ENCODE measurements at regions not wholly inside any gene's neighbourhood (a gene's known extent, or its start where the extent isn't known, plus 50 kb on each side); places are given as distances from the start of the nearest gene placed in this dataset.

- TF ChIP-seq GLIS3 (CRISPR knock-in tag; IDR thresholded peaks at IDR 0.05) (no peak), CSRNP3 (CRISPR knock-in tag; IDR thresholded peaks at IDR 0.05) (no peak), ZNF70 (CRISPR knock-in tag; IDR thresholded peaks at IDR 0.05) (no peak), OSR1 (CRISPR knock-in tag; IDR thresholded peaks at IDR 0.05) (no peak)
- ATAC-seq, result no peak
These were observed 77.1 kb downstream of the PLEKHG1 start for GRCh38 chr6:150676772-150677171.

GRCh38 chr6:150680510-150680909, 80.8 kb downstream of the PLEKHG1 start:
- TF ChIP-seq TCF4 (CRISPR knock-in tag; IDR thresholded peaks at IDR 0.05; ENCODE audit: borderline replicate concordance) (no peak), TSHZ2 (CRISPR knock-in tag; IDR thresholded peaks at IDR 0.05) (no peak)
- ATAC-seq, result no peak

GRCh38 chr6:150681578-150682395, 82.1 kb downstream of the PLEKHG1 start:
- no peak for ATAC-seq
- TF ChIP-seq PPARA (CRISPR knock-in tag; IDR thresholded peaks at IDR 0.05; ENCODE audit: borderline replicate concordance) (no peak), ZFP30 (CRISPR knock-in tag; IDR thresholded peaks at IDR 0.05) (no peak)

- no peak for ATAC-seq
- TF ChIP-seq ZFP30 (CRISPR knock-in tag; IDR thresholded peaks at IDR 0.05), result no peak
These were observed 83.6 kb downstream of the PLEKHG1 start for GRCh38 chr6:150683320-150683719.

GRCh38 chr6:150684161-150684560, 84.5 kb downstream of the PLEKHG1 start:
- no peak for TF ChIP-seq PATZ1 (CRISPR knock-in tag; IDR thresholded peaks at IDR 0.05; ENCODE audit: borderline replicate concordance)
- ATAC-seq, result no peak

- ATAC-seq, result no peak
- TF ChIP-seq PATZ1 (CRISPR knock-in tag; IDR thresholded peaks at IDR 0.05; ENCODE audit: borderline replicate concordance) (no peak), TCF4 (CRISPR knock-in tag; IDR thresholded peaks at IDR 0.05; ENCODE audit: borderline replicate concordance) (no peak), CSDC2 (CRISPR knock-in tag; IDR thresholded peaks at IDR 0.05) (no peak), TSHZ2 (CRISPR knock-in tag; IDR thresholded peaks at IDR 0.05) (no peak), POU6F1 (CRISPR knock-in tag; IDR thresholded peaks at IDR 0.05; ENCODE audit: borderline replicate concordance, low read depth) (no peak), OSR1 (CRISPR knock-in tag; IDR thresholded peaks at IDR 0.05) (no peak), CSRNP3 (CRISPR knock-in tag; IDR thresholded peaks at IDR 0.05) (no peak), CREB5 (CRISPR knock-in tag; IDR thresholded peaks at IDR 0.05; ENCODE audit: low read depth) (no peak)
These were observed 85.2 kb downstream of the PLEKHG1 start for GRCh38 chr6:150684714-150685459.

Data from SK-N-SH treated with all-trans-retinoic acid at 6 μM for 48 hours (cell line).